ENCODE measurements at regions not wholly inside any gene's neighbourhood (a gene's known extent, or its start where the extent isn't known, plus 50 kb on each side); places are given as distances from the start of the nearest gene placed in this dataset.

DNA sequence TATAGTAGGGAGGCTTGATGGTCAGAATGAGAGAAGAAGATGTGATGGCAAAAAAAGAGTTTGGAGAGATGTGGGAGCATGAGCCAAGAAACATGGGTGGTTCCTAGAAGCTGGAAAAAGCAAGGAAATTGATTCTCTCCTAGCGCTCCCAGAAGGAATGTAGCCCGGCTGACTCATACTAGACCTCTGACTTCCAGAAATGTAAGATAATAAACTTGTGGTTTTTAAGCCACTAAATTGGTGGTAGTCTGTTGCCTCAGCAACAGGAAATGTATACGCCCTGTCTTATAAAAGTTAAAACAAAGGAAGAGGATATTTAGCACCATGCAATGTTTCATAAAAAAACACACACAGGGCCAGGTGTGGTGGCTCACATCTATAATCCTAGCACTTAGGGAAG lies 182.7 kb upstream of the PCDH7 start:
- TF ChIP-seq, protein P1, sequence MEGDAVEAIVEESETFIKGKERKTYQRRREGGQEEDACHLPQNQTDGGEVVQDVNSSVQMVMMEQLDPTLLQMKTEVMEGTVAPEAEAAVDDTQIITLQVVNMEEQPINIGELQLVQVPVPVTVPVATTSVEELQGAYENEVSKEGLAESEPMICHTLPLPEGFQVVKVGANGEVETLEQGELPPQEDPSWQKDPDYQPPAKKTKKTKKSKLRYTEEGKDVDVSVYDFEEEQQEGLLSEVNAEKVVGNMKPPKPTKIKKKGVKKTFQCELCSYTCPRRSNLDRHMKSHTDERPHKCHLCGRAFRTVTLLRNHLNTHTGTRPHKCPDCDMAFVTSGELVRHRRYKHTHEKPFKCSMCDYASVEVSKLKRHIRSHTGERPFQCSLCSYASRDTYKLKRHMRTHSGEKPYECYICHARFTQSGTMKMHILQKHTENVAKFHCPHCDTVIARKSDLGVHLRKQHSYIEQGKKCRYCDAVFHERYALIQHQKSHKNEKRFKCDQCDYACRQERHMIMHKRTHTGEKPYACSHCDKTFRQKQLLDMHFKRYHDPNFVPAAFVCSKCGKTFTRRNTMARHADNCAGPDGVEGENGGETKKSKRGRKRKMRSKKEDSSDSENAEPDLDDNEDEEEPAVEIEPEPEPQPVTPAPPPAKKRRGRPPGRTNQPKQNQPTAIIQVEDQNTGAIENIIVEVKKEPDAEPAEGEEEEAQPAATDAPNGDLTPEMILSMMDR (IDR thresholded peaks at IDR 0.05), result no peak
- Histone ChIP-seq H3K27ac (no peak overlapping the region), H3K4me1 (no peaks in the 10 kb centered on the region), H3K36me3 (no peaks in the 10 kb centered on the region), H3K9me3 (no peaks in the 10 kb centered on the region), H3K27me3 (ENCODE audit: low read depth) (no peaks in the 10 kb centered on the region), H3K4me3 (no peak overlapping the region)
- no peak for ATAC-seq
- intact Hi-C loops (cut with DNase I), result no loop called here
- no peak for DNase-seq

GRCh38 chr4:30538794-30539193 lies 181.4 kb upstream of the PCDH7 start:
- Histone ChIP-seq H3K27ac (no peak overlapping the region), H3K27me3 (ENCODE audit: low read depth) (no peaks in the 10 kb centered on the region), H3K9me3 (no peaks in the 10 kb centered on the region), H3K4me1 (no peaks in the 10 kb centered on the region), H3K4me3 (no peak overlapping the region), H3K36me3 (no peaks in the 10 kb centered on the region)
- ATAC-seq (no peak), DNase-seq (no peak)
- intact Hi-C loops (cut with DNase I), result no loop called here
- TF ChIP-seq, protein P1 (IDR thresholded peaks at IDR 0.05), result no peak

GRCh38 chr4:30543057-30543456 lies 177.1 kb upstream of the PCDH7 start:
- H3K4me3 ChIP-seq, result no peak overlapping the region
- no peaks in the 10 kb centered on the region for H3K36me3 ChIP-seq
- no peaks in the 10 kb centered on the region for H3K4me1 ChIP-seq
- H3K27me3 ChIP-seq (ENCODE audit: low read depth), result no peaks in the 10 kb centered on the region
- ATAC-seq (no peak), DNase-seq (no peak)
- H3K27ac ChIP-seq, result no peak overlapping the region
- intact Hi-C loops (cut with DNase I), result no loop called here
- TF ChIP-seq, protein P1 (IDR thresholded peaks at IDR 0.05), result no peak
- H3K9me3 ChIP-seq, result no peaks in the 10 kb centered on the region

- no peaks in the 10 kb centered on the region for H3K4me1 ChIP-seq
- H3K9me3 ChIP-seq, result no peaks in the 10 kb centered on the region
- TF ChIP-seq, protein P1 (IDR thresholded peaks at IDR 0.05), result no peak
- no peak overlapping the region for H3K4me3 ChIP-seq
- ATAC-seq (no peak), DNase-seq (no peak)
- no peaks in the 10 kb centered on the region for H3K36me3 ChIP-seq
- intact Hi-C loops (cut with DNase I), result no loop called here
- H3K27me3 ChIP-seq (ENCODE audit: low read depth), result no peaks in the 10 kb centered on the region
- no peak overlapping the region for H3K27ac ChIP-seq
Observed at GRCh38 chr4:30553151-30553550, 167.0 kb upstream of the PCDH7 start.

GRCh38 chr4:30553706-30554105 lies 166.5 kb upstream of the PCDH7 start:
- no peaks in the 10 kb centered on the region for H3K36me3 ChIP-seq
- H3K4me1 ChIP-seq, result no peaks in the 10 kb centered on the region
- H3K27me3 ChIP-seq (ENCODE audit: low read depth), result no peaks in the 10 kb centered on the region
- no peak for DNase-seq
- H3K9me3 ChIP-seq, result no peaks in the 10 kb centered on the region
- no peak overlapping the region for H3K27ac ChIP-seq
- TF ChIP-seq, protein P1 (IDR thresholded peaks at IDR 0.05), result no peak
- no peak for ATAC-seq
- intact Hi-C loops (cut with DNase I), result no loop called here
- no peak overlapping the region for H3K4me3 ChIP-seq

DNA sequence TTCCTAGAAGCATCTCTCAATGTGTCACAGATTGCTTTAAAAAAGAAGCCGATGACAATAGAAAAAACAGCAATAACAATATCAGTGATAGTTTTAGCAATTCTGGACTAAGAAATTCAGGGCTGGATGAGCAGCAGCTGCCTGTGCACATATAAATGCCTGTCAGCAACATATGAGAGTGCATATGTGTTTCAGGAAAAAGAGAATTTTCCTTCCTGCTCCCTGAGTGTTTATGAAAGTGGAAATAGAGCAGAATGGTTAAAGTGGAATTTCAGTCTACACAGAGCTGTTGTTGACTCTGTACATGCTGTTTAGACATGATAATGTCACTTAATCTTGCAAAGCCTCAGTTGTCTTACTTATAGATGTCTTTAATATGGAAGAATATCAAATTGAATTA lies 164.4 kb upstream of the PCDH7 start:
- no peaks in the 10 kb centered on the region for H3K36me3 ChIP-seq
- H3K9me3 ChIP-seq, result no peaks in the 10 kb centered on the region
- H3K4me1 ChIP-seq, result no peaks in the 10 kb centered on the region
- DNase-seq (no peak), ATAC-seq (no peak)
- TF ChIP-seq, protein P1 (IDR thresholded peaks at IDR 0.05), result no peak
- intact Hi-C loops (cut with DNase I), result no loop called here
- no peak overlapping the region for H3K27ac ChIP-seq
- H3K27me3 ChIP-seq (ENCODE audit: low read depth), result no peaks in the 10 kb centered on the region
- no peak overlapping the region for H3K4me3 ChIP-seq

Measured in lower lobe of right lung (tissue), 2 donors.